Loucy (cell line): ENCODE measurements at regions not wholly inside any gene's neighbourhood (a gene's known extent, or its start where the extent isn't known, plus 50 kb on each side); places are given as distances from the start of the nearest gene placed in this dataset.

Source experiments
- CTCF ChIP-seq: fragments of 200-600 bp; sonication (generic); conservative IDR thresholded peaks from 2 replicates; pipeline ENCODE4 v1.5.1; 2014; ENCODE audit warnings: mild to moderate bottlenecking, antibody characterized with exemption, low read length
- EZH2phosphoT487 ChIP-seq: fragments of 200-600 bp; IDR thresholded peaks from 2 replicates; pipeline ENCODE4 v1.6.1; 2018; ENCODE audit warnings: antibody characterized with exemption, mild to moderate bottlenecking, moderate library complexity, borderline replicate concordance

- TF ChIP-seq CTCF: no peak
- no peak for TF ChIP-seq EZH2phosphoT487
These were observed 190.8 kb downstream of the FTCDNL1 start for GRCh38 chr2:199660167-199660566.
